GM12864 (cell line): ENCODE measurements at regions not wholly inside any gene's neighbourhood (a gene's known extent, or its start where the extent isn't known, plus 50 kb on each side); places are given as distances from the start of the nearest gene placed in this dataset.

ENCODE experiments used
- DNase-seq: peaks from one replicate; pipeline ENCODE4 v3.0.0-alpha.2; 2011; ENCODE audit warnings: low read depth
- H3K4me3 ChIP-seq: 2 replicates; pipeline ENCODE4 v1.5.1; 2011; ENCODE audit warnings: mild to moderate bottlenecking, low read depth, low read length, control low read depth
- CTCF ChIP-seq: IDR thresholded peaks from 2 replicates; pipeline ENCODE4 v1.5.1; 2011; ENCODE audit warnings: low read depth, mild to moderate bottlenecking, moderate library complexity, low read length, control low read depth, inconsistent platforms; ENCODE audit errors: missing control alignments

GRCh38 chr13:79740991-79741390 is 260.0 kb downstream of the NDFIP2 start:
- H3K4me3 ChIP-seq = no peak overlapping the region

GRCh38 chr13:79736356-79736755 is 255.4 kb downstream of the NDFIP2 start:
- no peak for TF ChIP-seq CTCF
- no peak for DNase-seq
- no peak overlapping the region for H3K4me3 ChIP-seq

More at GRCh38 chr13:79740991-79741390, 260.0 kb downstream of the NDFIP2 start:
- DNase-seq = no peak
- TF ChIP-seq CTCF = no peak

GRCh38 chr13:79735228-79735627 is 254.3 kb downstream of the NDFIP2 start:
- DNase-seq = no peak
- no peak overlapping the region for H3K4me3 ChIP-seq
- TF ChIP-seq CTCF = no peak

- no peak for DNase-seq
- H3K4me3 ChIP-seq = no peak overlapping the region
- no peak for TF ChIP-seq CTCF
Measured at GRCh38 chr13:79727086-79727485, 246.1 kb downstream of the NDFIP2 start.

- no peak for DNase-seq
- no peak for TF ChIP-seq CTCF
- H3K4me3 ChIP-seq = no peak overlapping the region
Measured at GRCh38 chr13:79725841-79726240, 244.9 kb downstream of the NDFIP2 start.

GRCh38 chr13:79724348-79725103 is 243.6 kb downstream of the NDFIP2 start:
- no peak for DNase-seq
- TF ChIP-seq CTCF = no peak
- H3K4me3 ChIP-seq = no peak overlapping the region

- DNase-seq = no peak
- TF ChIP-seq CTCF = no peak
- no peak overlapping the region for H3K4me3 ChIP-seq
Measured at GRCh38 chr13:79723519-79724024, 242.6 kb downstream of the NDFIP2 start.
